LNCAP (cell line): ENCODE measurements at regions not wholly inside any gene's neighbourhood (a gene's known extent, or its start where the extent isn't known, plus 50 kb on each side); places are given as distances from the start of the nearest gene placed in this dataset.

Experiments
- TF ChIP-seq, protein P1 (sequence below): fragments of 450-650 bp; IDR thresholded peaks from 2 replicates; pipeline ENCODE4 v1.5.1; 2017; ENCODE audit warnings: mild to moderate bottlenecking

DNA sequence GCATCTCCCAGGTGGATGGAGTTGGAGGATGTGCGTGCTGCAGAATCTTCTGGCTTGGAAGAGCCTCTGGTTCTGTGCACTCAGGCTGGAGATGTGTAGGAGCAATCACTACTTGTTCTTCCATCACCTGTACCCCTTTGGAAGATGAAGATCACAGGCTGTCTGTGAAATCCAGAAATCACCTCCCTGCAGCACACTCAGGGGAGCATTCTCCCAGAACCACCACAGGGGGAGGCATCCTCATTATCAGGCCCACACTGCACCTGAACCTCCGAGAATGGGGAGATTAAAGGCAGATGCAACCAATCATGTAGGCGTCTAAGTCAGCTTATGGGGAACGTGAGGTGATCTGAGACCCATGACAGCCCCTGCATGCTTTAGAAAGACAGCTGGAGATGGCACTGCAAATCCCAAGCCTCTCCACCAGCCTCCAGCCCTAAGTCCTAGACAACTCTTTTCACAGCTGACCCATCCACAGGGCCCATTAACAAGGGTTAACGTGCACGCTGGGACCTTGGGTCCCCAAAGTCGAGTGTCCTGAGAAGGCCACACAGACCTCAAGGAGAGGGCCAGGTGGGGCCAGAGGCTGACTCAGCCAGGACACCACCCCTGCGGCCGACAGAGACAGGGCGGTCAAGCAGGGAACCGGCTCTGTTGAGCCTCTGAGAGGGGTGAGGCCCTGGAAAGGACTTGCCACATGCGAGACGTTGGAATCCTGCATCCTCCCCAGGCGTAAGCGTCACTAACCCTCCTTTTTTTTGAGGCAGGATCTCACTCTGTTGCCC, 314.9 kb downstream of the EIPR1 start:
- TF ChIP-seq, protein P1, sequence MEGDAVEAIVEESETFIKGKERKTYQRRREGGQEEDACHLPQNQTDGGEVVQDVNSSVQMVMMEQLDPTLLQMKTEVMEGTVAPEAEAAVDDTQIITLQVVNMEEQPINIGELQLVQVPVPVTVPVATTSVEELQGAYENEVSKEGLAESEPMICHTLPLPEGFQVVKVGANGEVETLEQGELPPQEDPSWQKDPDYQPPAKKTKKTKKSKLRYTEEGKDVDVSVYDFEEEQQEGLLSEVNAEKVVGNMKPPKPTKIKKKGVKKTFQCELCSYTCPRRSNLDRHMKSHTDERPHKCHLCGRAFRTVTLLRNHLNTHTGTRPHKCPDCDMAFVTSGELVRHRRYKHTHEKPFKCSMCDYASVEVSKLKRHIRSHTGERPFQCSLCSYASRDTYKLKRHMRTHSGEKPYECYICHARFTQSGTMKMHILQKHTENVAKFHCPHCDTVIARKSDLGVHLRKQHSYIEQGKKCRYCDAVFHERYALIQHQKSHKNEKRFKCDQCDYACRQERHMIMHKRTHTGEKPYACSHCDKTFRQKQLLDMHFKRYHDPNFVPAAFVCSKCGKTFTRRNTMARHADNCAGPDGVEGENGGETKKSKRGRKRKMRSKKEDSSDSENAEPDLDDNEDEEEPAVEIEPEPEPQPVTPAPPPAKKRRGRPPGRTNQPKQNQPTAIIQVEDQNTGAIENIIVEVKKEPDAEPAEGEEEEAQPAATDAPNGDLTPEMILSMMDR, result no peak

DNA sequence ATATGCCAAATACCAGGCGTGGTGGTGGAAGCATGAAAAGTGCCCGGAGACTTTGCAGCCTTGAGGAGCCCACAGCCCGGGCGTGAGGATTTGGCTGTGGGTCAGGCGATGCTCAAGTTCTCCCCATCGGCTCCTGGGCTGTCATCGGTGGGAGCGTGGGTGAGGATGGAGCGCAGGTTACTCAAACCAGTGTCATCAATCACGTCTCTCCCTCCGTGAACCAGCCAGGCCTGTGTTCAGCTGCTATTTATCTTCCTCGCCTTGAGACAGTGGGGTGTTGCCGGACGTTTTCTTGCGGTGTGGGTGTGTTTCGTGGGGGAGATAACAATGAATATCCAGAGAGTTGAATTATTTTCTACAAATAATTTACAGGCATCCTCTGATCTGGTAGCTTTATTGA, 317.6 kb downstream of the EIPR1 start:
- TF ChIP-seq, protein P1, result no peak

DNA sequence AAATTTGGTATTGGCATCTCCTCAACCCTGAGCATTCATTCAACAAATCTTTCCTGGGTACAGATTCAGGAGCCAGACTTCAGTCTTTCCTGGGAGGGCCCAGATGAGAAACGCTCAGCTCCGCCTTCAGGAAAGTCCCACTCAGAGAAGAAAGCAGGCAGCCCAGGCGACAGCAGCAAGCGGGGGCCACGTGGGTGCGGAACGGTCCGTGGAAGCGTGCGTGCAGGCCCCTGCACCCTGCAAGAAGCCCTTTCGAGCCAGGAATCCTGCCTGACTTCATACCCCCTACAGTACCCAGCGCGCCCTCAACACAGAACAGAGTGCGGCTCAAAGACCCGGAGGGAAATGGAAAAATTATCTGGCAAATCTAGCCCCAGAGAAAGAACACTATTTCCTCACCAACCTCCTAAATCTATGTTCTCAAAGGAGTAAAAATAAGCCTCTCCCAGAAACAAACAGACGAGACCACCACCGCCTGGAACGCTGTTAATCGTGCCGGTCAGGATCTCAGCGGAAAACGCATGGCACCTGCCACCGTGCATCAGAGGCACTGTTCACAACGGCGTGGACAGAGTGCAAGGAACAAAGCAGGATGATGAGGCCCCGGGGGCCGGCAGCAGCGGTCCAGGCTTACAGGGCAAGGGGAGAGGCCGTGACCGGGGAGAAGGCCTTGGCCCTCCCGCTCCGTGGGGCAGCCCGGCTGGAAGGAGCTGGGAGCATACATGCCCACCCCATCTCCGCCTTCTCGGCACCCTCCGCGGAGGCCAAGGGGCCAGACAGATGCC, 318.3 kb downstream of the EIPR1 start:
- TF ChIP-seq, protein P1, result no peak

DNA sequence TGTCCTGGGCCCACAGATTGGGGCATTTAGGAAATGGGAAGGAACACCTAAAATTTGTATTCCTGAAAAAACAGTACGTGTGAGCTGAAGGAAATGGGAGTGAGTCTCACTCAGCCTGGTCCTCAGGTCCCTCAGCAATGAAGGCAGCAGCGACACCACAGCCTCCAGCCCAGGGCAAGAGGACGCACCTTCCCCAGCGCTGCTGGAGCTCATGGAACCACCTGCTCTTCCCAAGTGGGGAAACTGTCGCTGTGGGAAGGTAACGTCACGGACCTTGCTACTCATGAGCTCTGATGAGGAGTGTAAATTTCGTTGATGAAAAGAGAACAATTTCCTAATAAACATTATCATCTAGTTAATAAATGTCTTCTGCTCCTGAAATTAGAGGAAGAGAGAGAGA, 323.6 kb downstream of the EIPR1 start:
- TF ChIP-seq, protein P1, result no peak

DNA sequence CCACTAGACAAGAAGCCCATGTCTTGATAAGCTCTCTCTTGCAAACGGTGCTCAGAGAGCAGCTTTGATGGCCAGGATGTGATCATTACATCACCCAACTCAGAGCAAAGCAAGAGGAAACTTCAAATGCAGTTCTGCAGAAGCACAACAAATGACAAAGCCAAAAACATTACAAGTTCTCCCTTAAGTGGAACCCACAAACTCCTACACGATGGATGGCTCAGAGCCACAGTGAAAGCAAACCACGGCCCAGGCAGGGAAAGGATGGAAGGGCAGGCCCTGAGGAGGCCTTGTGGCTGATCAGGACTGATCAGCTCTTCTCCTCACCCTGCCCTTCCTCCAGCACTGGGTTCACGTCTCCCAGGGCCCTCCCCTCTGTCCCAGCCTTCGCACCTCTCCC, 326.4 kb downstream of the EIPR1 start:
- TF ChIP-seq, protein P1, result no peak

DNA sequence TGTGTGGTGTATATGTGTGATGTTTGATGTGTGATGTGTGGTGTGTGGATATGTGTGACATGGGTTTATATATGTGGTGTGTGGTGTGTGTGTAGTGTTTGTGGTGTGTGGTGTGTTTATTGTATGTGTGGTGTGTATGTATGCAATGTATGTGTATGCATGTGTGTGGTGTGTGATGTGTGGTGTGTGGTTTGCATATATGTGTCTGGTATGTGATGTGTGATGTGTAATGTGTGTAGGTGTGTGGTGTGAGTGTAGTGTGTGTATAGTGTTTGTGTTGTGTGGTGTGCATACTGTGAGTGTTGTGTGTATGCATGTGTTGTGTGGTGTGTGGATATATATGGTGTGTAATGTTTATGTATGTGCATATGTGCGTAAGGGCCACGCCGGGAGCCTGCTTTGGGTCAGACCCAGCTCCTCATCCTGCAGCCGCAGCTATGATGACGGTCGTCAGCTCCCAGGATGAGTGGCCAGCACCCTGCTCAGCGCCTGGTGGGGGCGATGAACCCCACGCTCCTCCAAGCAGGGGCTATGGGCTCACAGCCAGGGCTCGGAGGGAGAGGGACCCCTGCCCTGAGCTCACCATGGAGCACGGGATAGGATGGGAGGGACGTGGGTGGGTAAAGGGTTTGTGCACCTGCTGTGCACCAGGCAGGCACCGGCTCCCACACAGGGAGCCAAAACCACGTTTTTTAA, 331.3 kb downstream of the EIPR1 start:
- TF ChIP-seq, protein P1, result no peak

DNA sequence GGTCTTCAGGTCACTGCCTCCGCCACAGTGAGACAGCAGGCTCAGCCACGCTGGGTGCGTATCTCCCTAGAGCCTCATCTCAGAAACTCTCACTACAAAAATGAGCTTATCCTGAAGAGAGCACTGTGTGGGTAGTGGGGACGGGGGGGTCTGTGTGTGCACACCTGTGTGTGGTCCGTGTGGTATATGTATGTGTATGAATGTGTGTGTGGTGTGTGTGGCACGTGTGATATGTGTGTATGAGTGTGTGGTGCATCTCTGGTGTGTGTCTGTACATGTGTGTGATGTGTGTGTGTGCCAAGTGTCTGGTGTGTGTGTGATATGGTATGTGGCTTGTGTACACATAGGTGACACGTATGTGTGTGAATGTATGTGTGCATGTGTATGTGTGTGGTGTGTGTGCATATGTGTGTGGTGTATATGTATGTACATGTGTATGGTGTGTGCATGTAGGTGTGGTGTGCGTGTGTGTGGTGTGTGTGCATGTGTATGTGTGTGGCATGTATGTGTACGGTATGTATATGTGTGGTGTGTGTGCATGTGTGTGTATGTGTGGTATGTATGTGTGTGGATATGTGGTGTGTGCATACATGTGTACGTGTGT, 332.2 kb downstream of the EIPR1 start:
- TF ChIP-seq, protein P1, result no peak
